Tibial nerve (tissue), 4 donors: ENCODE measurements at regions not wholly inside any gene's neighbourhood (a gene's known extent, or its start where the extent isn't known, plus 50 kb on each side); places are given as distances from the start of the nearest gene placed in this dataset.

Experiments
- DNase-seq, 2 donors: peaks; one replicate each; pipeline ENCODE4 v3.0.0-alpha.2; 2019; ENCODE audit warnings: low spot score in 2 of 2
- H3K27ac ChIP-seq, 4 donors: fragments of 200-600 bp; sonication (generic) in 3 of 4; one replicate each; pipeline ENCODE4 v1.5.1; 2017 to 2019; ENCODE audit warnings: mild to moderate bottlenecking in 1 of 4
- H3K27me3 ChIP-seq, 2 donors: fragments of 200-600 bp; sonication (generic) in 1 of 2; one replicate each; pipeline versions ENCODE4 v1.5.1 to v1.6.0; 2017 to 2019
- H3K36me3 ChIP-seq, 3 donors: fragments of 200-600 bp; sonication (generic); one replicate each; pipeline ENCODE4 v1.5.1; 2018 to 2019
- H3K4me1 ChIP-seq, 4 donors: fragments of 200-600 bp; sonication (generic) in 3 of 4; one replicate each; pipeline ENCODE4 v1.5.1; 2017 to 2019
- H3K4me3 ChIP-seq, 4 donors: fragments of 200-600 bp; sonication (generic) in 3 of 4; one replicate each; pipeline ENCODE4 v1.5.1; 2017 to 2019; ENCODE audit warnings: mild to moderate bottlenecking in 1 of 4, moderate library complexity in 1 of 4
- H3K9me3 ChIP-seq, 4 donors: fragments of 200-600 bp; sonication (generic) in 3 of 4; one replicate each; pipeline ENCODE4 v1.5.1; 2017 to 2019
- CTCF ChIP-seq, 5 experiments: fragments of 200-600 bp in 3 of 5; fragments of 450-650 bp in 2 of 5; sonication (generic) in 3 of 5; IDR thresholded peaks; one replicate each; pipeline ENCODE4 v1.5.1; 2016 to 2019; ENCODE audit warnings: antibody characterized with exemption in 5 of 5, mild to moderate bottlenecking in 3 of 5, moderate library complexity in 2 of 5
- EP300 ChIP-seq, 2 donors: sonication (generic); formaldehyde crosslinking; IDR thresholded peaks; one replicate each; pipeline ENCODE4 v1.6.1; 2017; ENCODE audit warnings: antibody characterized with exemption in 2 of 2, mild to moderate bottlenecking in 1 of 2
- POLR2A ChIP-seq, 2 donors: fragments of 450-650 bp; IDR thresholded peaks; one replicate each; pipeline ENCODE4 v1.6.1; 2017; ENCODE audit warnings: antibody characterized with exemption in 2 of 2, mild to moderate bottlenecking in 2 of 2, moderate library complexity in 2 of 2
- WGBS, 2 donors: methylation state at CpG; one replicate each; pipeline ENCODE4 v1.1.5; 2018; 5-methylcytosine and 5-hydroxymethylcytosine counted together

- no peak for TF ChIP-seq CTCF (IDR thresholded peaks at IDR 0.05)
- TF ChIP-seq POLR2A (IDR thresholded peaks at IDR 0.05) = no peak
- TF ChIP-seq EP300 (IDR thresholded peaks at IDR 0.05) = no peak
- H3K27ac ChIP-seq = no peak overlapping the region
- no peaks in the 10 kb centered on the region for H3K36me3 ChIP-seq
- H3K4me3 ChIP-seq = no peak overlapping the region
- 37 to 38% methylated on average over 1 of the region's 1 CpG for WGBS, 2 donors
- H3K4me1 ChIP-seq = no peaks in the 10 kb centered on the region
- no peaks in the 10 kb centered on the region for H3K9me3 ChIP-seq
- H3K27me3 ChIP-seq = no peaks in the 10 kb centered on the region
- DNase-seq = no peak
Measured at GRCh38 chr4:136690360-136690759, 841.9 kb downstream of the PCDH18 start.

- H3K4me3 ChIP-seq = no peak overlapping the region
- no peaks in the 10 kb centered on the region for H3K9me3 ChIP-seq
- TF ChIP-seq CTCF (IDR thresholded peaks at IDR 0.05) = no peak
- TF ChIP-seq POLR2A (IDR thresholded peaks at IDR 0.05) = no peak
- no peak for TF ChIP-seq EP300 (IDR thresholded peaks at IDR 0.05)
- no peaks in the 10 kb centered on the region for H3K4me1 ChIP-seq
- no peaks in the 10 kb centered on the region for H3K27me3 ChIP-seq
- 59 to 60% methylated on average over 2 of the region's 2 CpGs for WGBS, 2 donors
- no peak overlapping the region for H3K27ac ChIP-seq
- H3K36me3 ChIP-seq = no peaks in the 10 kb centered on the region
- no peak for DNase-seq
Measured at GRCh38 chr4:136687596-136687995, 844.7 kb downstream of the PCDH18 start.

- no peaks in the 10 kb centered on the region for H3K4me1 ChIP-seq
- TF ChIP-seq POLR2A (IDR thresholded peaks at IDR 0.05) = no peak
- no peak for TF ChIP-seq EP300 (IDR thresholded peaks at IDR 0.05)
- TF ChIP-seq CTCF (IDR thresholded peaks at IDR 0.05) = no peak
- H3K9me3 ChIP-seq = no peaks in the 10 kb centered on the region
- WGBS, 2 donors = 85 to 90% methylated on average over 6 of the region's 6 CpGs
- no peak for DNase-seq
- no peak overlapping the region for H3K4me3 ChIP-seq
- H3K27ac ChIP-seq = no peak overlapping the region
- no peaks in the 10 kb centered on the region for H3K36me3 ChIP-seq
- H3K27me3 ChIP-seq = no peaks in the 10 kb centered on the region
Measured at GRCh38 chr4:136687118-136687517, 845.2 kb downstream of the PCDH18 start.

- Histone ChIP-seq H3K27me3 (no peaks in the 10 kb centered on the region), H3K9me3 (no peaks in the 10 kb centered on the region), H3K36me3 (no peaks in the 10 kb centered on the region), H3K27ac (no peak overlapping the region), H3K4me3 (no peak overlapping the region), H3K4me1 (no peaks in the 10 kb centered on the region)
- no peak for DNase-seq
- WGBS, 2 donors = 62 to 75% methylated on average over 1 of the region's 1 CpG
- TF ChIP-seq POLR2A (IDR thresholded peaks at IDR 0.05) = no peak
- TF ChIP-seq EP300 (IDR thresholded peaks at IDR 0.05) = no peak
- no peak for TF ChIP-seq CTCF (IDR thresholded peaks at IDR 0.05)
Measured at GRCh38 chr4:136680761-136681160, 851.5 kb downstream of the PCDH18 start.

- Histone ChIP-seq H3K27ac (no peak overlapping the region), H3K27me3 (no peaks in the 10 kb centered on the region), H3K4me1 (no peaks in the 10 kb centered on the region), H3K4me3 (no peak overlapping the region), H3K36me3 (no peaks in the 10 kb centered on the region), H3K9me3 (no peaks in the 10 kb centered on the region)
- no peak for DNase-seq
- WGBS, 2 donors = 47 to 52% methylated on average over 1 of the region's 1 CpG
- no peak for TF ChIP-seq EP300 (IDR thresholded peaks at IDR 0.05)
- TF ChIP-seq POLR2A (IDR thresholded peaks at IDR 0.05) = no peak
- TF ChIP-seq CTCF (IDR thresholded peaks at IDR 0.05) = no peak
Measured at GRCh38 chr4:136680271-136680670, 852.0 kb downstream of the PCDH18 start.
